Neural progenitor cell (in vitro differentiated cells): ENCODE measurements at regions not wholly inside any gene's neighbourhood (a gene's known extent, or its start where the extent isn't known, plus 50 kb on each side); places are given as distances from the start of the nearest gene placed in this dataset.

Experiments used
- DNase-seq: peaks from one replicate; pipeline ENCODE4 v3.0.0-alpha.2; 2016; ENCODE audit warnings: low spot score
- H2AFZ ChIP-seq: fragments of 200-600 bp; sonication (generic); replicated peaks from 2 replicates; pipeline ENCODE4 v1.6.1; 2016; ENCODE audit warnings: antibody characterized with exemption
- H3F3A ChIP-seq: fragments of 200-600 bp; sonication (generic); 2 replicates; pipeline ENCODE4 v1.6.1; 2016; ENCODE audit warnings: antibody characterized with exemption, low read depth
- H3K27ac ChIP-seq: fragments of 200-600 bp; sonication (generic); 2 replicates; pipeline ENCODE4 v1.5.1; 2016; ENCODE audit warnings: mild to moderate bottlenecking
- H3K27me3 ChIP-seq: fragments of 200-600 bp; sonication (generic); 2 replicates; pipeline ENCODE4 v1.6.1; 2016; ENCODE audit warnings: mild to moderate bottlenecking, moderate library complexity
- H3K36me3 ChIP-seq: fragments of 200-600 bp; sonication (generic); 2 replicates; pipeline ENCODE4 v1.5.1; 2016
- H3K4me1 ChIP-seq: fragments of 200-600 bp; sonication (generic); 2 replicates; pipeline ENCODE4 v1.6.1; 2016; ENCODE audit warnings: mixed run types
- H3K4me2 ChIP-seq: fragments of 200-600 bp; sonication (generic); 2 replicates; pipeline ENCODE4 v1.6.1; 2016
- H3K4me3 ChIP-seq: fragments of 200-600 bp; sonication (generic); 2 replicates; pipeline ENCODE4 v1.5.1; 2016
- H3K79me2 ChIP-seq: fragments of 200-600 bp; sonication (generic); 2 replicates; pipeline ENCODE4 v1.6.1; 2016; ENCODE audit warnings: low read depth
- H3K9ac ChIP-seq: fragments of 200-600 bp; sonication (generic); 2 replicates; pipeline ENCODE4 v1.6.1; 2016
- H3K9me3 ChIP-seq: fragments of 200-600 bp; sonication (generic); 2 replicates; pipeline ENCODE4 v1.5.1; 2016; ENCODE audit warnings: low read depth
- H4K20me1 ChIP-seq: fragments of 200-600 bp; sonication (generic); 2 replicates; pipeline ENCODE4 v1.6.1; 2016; ENCODE audit warnings: low read depth
- H3K27ac Mint-ChIP-seq: 3 replicates; pipeline ENCODE4 v1.8.0; 2021; ENCODE audit warnings: mixed read lengths
- H3K27me3 Mint-ChIP-seq: 2 replicates; pipeline ENCODE4 v1.8.0; 2022; ENCODE audit warnings: low read depth, mild to moderate bottlenecking, inconsistent platforms, moderate library complexity, mixed read lengths; ENCODE audit not compliant: insufficient read depth
- H3K36me3 Mint-ChIP-seq: 3 replicates; pipeline ENCODE4 v1.8.0; 2021; ENCODE audit warnings: mixed read lengths
- H3K4me1 Mint-ChIP-seq: 3 replicates; pipeline ENCODE4 v1.8.0; 2021; ENCODE audit warnings: mixed read lengths
- H3K4me3 Mint-ChIP-seq: 3 replicates; pipeline ENCODE4 v1.8.0; 2021; ENCODE audit warnings: mild to moderate bottlenecking, moderate library complexity, mixed read lengths
- H3K9me3 Mint-ChIP-seq: 3 replicates; pipeline ENCODE4 v1.8.0; 2020; ENCODE audit warnings: mixed read lengths
- CTCF ChIP-seq: fragments of 200-600 bp; sonication (generic); IDR thresholded peaks from 2 replicates; pipeline ENCODE4 v1.5.1; 2017; ENCODE audit warnings: antibody characterized with exemption, mild to moderate bottlenecking
- EZH2 ChIP-seq: fragments of 200-600 bp; sonication (generic); IDR thresholded peaks from 2 replicates; pipeline ENCODE4 v1.6.1; 2017; ENCODE audit warnings: antibody characterized with exemption, mild to moderate bottlenecking, moderate library complexity
- EZH2phosphoT487 ChIP-seq: fragments of 200-600 bp; sonication (generic); IDR thresholded peaks from 2 replicates; pipeline ENCODE4 v1.6.1; 2017; ENCODE audit warnings: antibody characterized with exemption

GRCh38 chr13:78844106-78844505 lies 185.2 kb upstream of the OBI1 start:
- Mint-ChIP-seq H3K27ac (no peak overlapping the region), H3K36me3 (no peaks in the 10 kb centered on the region), H3K9me3 (no peaks in the 10 kb centered on the region), H3K4me1 (no peaks in the 10 kb centered on the region), H3K4me3 (no peak overlapping the region), H3K27me3 (peaks cover 7% of the 10 kb centered on the region)
- H3K27me3 ChIP-seq, result no peaks in the 10 kb centered on the region
- TF ChIP-seq CTCF (no peak), EZH2phosphoT487 (no peak), EZH2 (no peak)
- H3K27ac ChIP-seq, result no peak overlapping the region
- no peaks in the 10 kb centered on the region for H3K36me3 ChIP-seq
- H3K4me3 ChIP-seq, result no peak overlapping the region
- no peaks in the 10 kb centered on the region for H3K79me2 ChIP-seq
- no peaks in the 10 kb centered on the region for H4K20me1 ChIP-seq
- no peaks in the 10 kb centered on the region for H3K9me3 ChIP-seq
- peaks cover 7% of the 10 kb centered on the region for H3K4me1 ChIP-seq
- no peak for DNase-seq
- no peak overlapping the region for H2AFZ ChIP-seq
- no peaks in the 10 kb centered on the region for H3F3A ChIP-seq
- H3K4me2 ChIP-seq, result no peak overlapping the region
- H3K9ac ChIP-seq, result no peak overlapping the region

- Histone ChIP-seq H3K4me3 (no peak overlapping the region), H4K20me1 (no peaks in the 10 kb centered on the region), H3K27me3 (no peaks in the 10 kb centered on the region), H3K4me2 (no peak overlapping the region), H3K79me2 (no peaks in the 10 kb centered on the region), H3K9ac (no peak overlapping the region), H3K27ac (no peak overlapping the region), H2AFZ (no peak overlapping the region), H3K36me3 (no peaks in the 10 kb centered on the region), H3F3A (no peaks in the 10 kb centered on the region), H3K9me3 (no peaks in the 10 kb centered on the region), H3K4me1 (peaks cover 7% of the 10 kb centered on the region)
- Mint-ChIP-seq H3K4me1 (no peaks in the 10 kb centered on the region), H3K4me3 (no peak overlapping the region), H3K27ac (no peak overlapping the region), H3K9me3 (no peaks in the 10 kb centered on the region), H3K36me3 (no peaks in the 10 kb centered on the region), H3K27me3 (peaks cover 7% of the 10 kb centered on the region)
- TF ChIP-seq EZH2 (no peak), EZH2phosphoT487 (no peak), CTCF (no peak)
- peak; percentile 33 for DNase-seq
Measured at GRCh38 chr13:78841358-78841963, 182.5 kb upstream of the OBI1 start.

- Histone ChIP-seq H3K4me3 (no peak overlapping the region), H3K9me3 (no peaks in the 10 kb centered on the region), H3K36me3 (no peaks in the 10 kb centered on the region), H3K79me2 (no peaks in the 10 kb centered on the region), H4K20me1 (no peaks in the 10 kb centered on the region), H2AFZ (no peak overlapping the region), H3F3A (no peaks in the 10 kb centered on the region), H3K4me2 (no peak overlapping the region), H3K27me3 (no peaks in the 10 kb centered on the region), H3K27ac (no peak overlapping the region), H3K4me1 (peaks cover 1% of the 10 kb centered on the region), H3K9ac (no peak overlapping the region)
- TF ChIP-seq EZH2phosphoT487 (no peak), EZH2 (no peak), CTCF (no peak)
- H3K4me1 Mint-ChIP-seq, result peaks cover 9% of the 10 kb centered on the region
- H3K36me3 Mint-ChIP-seq, result no peaks in the 10 kb centered on the region
- no peak overlapping the region for H3K4me3 Mint-ChIP-seq
- DNase-seq, result no peak
- H3K27ac Mint-ChIP-seq, result no peak overlapping the region
- no peaks in the 10 kb centered on the region for H3K9me3 Mint-ChIP-seq
- H3K27me3 Mint-ChIP-seq, result peaks cover 4% of the 10 kb centered on the region
Measured at GRCh38 chr13:78836238-78836784, 177.4 kb upstream of the OBI1 start.
